NOMO-1 treated with DMSO at 0.1 percent for 48 hours (cell line): ENCODE measurements at regions not wholly inside any gene's neighbourhood (a gene's known extent, or its start where the extent isn't known, plus 50 kb on each side); places are given as distances from the start of the nearest gene placed in this dataset.

Experiments used
- DNase-seq: peaks from one replicate; lab custom pipeline; 2025; ENCODE audit not compliant: unreplicated experiment; lab: John Stamatoyannopoulos, UW

GRCh38 chr5:18023986-18024385 lies 389.7 kb downstream of the TAF11L14 start:
- DNase-seq: no peak

GRCh38 chr5:18024542-18024941 lies 390.3 kb downstream of the TAF11L14 start:
- no peak for DNase-seq

DNA sequence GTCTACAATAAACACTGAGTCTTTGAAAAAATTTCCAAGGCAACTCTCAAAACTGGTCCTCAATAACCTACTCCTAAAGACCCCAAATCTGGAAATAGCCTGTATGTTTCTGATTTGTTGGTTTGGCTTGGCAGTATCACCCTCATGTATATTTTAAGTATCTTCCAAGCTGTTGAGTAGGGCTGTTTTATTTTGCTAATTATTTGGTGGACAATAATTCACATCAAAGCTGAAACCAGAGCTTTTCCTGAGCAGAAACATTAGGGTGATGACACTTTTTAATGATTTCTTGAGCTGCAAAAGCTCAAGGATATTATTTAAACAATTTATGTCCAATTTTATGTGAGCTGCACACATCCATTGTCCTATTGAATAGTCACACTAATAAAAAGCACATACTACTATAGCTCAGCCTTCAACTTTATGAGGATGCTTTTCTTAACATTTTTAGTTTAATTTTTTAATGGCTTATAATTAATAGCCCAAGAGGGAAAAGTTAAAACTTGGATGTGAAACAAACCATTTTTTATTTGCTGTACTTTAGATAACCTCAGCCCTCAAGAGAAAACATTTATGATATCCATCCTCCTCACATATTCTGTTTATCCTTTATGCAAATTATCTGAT lies 393.1 kb downstream of the TAF11L14 start:
- DNase-seq: no peak

- DNase-seq: no peak
Measured at GRCh38 chr5:18028036-18028435, 393.8 kb downstream of the TAF11L14 start.

DNA sequence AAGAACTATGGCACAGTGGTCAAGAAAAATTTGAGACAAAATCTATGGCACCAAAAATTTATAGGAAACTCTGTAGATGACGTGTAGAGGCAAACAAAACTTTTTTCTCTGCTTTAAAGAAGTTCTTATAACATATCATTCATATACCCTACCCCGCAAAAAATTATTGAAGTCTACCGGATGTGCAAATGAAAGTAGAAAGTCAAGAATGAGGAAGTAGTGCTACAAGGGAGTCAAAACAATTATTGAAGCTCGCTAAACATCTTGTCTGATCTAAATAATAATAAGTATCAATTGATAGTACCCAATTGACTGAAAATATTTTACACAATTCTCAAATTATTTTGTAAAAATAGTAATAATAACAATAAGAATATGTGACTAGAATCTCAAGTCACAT lies 398.5 kb downstream of the TAF11L14 start:
- DNase-seq: peak; percentile 90

GRCh38 chr5:18036531-18036930 lies 402.3 kb downstream of the TAF11L14 start:
- DNase-seq: no peak

- no peak for DNase-seq
Measured at GRCh38 chr5:18037718-18038117, 403.5 kb downstream of the TAF11L14 start.

DNA sequence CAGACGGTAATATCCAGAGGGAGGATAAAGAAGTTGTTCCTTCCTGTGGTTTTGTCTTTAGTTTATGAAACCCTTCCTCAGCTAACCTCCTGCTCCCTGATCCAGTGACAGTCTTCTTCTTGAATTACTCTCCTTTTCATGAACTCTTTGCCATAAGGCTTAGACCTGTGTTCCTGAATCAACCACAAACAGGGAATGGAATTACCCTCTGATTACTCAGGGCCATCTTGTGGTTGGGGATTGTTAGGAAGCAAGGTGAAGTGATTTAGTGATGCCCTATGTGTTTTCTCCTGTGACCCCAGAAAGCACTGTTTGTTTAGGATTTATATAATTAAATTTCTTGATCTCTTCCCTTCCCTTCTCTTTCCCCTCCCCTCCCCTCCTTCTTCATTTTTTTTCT lies 409.1 kb downstream of the TAF11L14 start:
- no peak for DNase-seq

- no peak for DNase-seq
Measured at GRCh38 chr5:18048449-18048848, 414.2 kb downstream of the TAF11L14 start.

GRCh38 chr5:18050345-18050744 lies 416.1 kb downstream of the TAF11L14 start:
- DNase-seq: no peak

- no peak for DNase-seq
Measured at GRCh38 chr5:18050776-18051175, 416.5 kb downstream of the TAF11L14 start.

GRCh38 chr5:18051953-18052352 lies 417.7 kb downstream of the TAF11L14 start:
- no peak for DNase-seq

DNA sequence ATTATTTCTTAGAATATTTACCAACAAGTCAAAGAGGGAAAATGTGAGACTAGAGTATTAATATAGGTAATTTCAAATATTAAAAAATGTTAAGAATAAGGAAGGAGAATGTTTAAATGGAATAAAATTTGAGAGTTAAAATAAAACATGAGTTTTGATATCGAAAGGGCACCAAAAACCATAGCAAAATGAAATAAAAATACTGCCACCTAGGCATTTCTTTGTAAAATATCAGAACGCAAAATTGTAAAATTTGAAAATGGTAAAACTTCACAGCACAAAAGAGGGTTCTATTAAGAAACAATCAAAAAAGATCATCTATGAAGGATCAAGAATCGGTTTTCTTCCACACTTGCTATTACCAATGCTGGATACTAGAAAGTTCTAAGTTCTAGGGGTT lies 418.3 kb downstream of the TAF11L14 start:
- DNase-seq: no peak

- no peak for DNase-seq
Measured at GRCh38 chr5:18057725-18058124, 423.5 kb downstream of the TAF11L14 start.

DNA sequence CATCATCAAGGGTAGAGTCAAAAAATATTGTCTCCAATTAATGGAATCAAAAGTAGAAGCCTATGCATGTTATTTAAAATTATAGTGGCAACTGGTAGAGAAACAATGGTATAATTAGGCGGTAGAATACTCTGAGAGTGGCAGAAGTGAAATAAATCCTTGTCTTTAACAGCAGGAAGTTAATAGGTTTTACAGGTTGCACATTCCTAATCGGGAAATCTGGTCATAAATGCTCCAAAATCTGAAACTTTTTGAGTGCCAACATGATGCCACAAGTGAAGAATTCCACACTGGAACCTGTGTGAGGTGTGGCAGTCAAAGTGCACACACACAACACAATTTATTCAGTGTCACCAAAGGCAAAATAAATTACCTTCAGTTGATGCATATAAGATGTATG lies 433.4 kb downstream of the TAF11L14 start:
- DNase-seq: no peak

GRCh38 chr5:18068826-18069225 lies 434.6 kb downstream of the TAF11L14 start:
- DNase-seq: no peak

DNA sequence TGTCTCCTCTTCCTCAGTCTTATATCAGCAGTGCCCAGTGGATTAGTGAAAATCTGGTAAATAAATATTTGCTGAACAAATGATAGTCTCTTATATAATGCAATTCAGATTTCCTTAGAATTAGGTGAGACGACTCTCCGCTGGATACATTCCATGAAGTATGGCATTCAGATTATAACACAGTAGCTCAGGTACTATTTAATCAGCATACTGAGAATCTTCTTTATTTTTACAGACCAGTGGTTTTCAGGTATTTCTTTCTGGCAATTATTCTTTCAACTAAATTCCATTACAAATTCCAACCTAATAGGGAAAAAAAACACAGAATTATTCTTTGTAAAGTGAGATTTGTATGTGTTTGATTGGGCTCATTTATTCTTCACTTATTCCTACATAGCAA lies 435.5 kb downstream of the TAF11L14 start:
- no peak for DNase-seq

DNA sequence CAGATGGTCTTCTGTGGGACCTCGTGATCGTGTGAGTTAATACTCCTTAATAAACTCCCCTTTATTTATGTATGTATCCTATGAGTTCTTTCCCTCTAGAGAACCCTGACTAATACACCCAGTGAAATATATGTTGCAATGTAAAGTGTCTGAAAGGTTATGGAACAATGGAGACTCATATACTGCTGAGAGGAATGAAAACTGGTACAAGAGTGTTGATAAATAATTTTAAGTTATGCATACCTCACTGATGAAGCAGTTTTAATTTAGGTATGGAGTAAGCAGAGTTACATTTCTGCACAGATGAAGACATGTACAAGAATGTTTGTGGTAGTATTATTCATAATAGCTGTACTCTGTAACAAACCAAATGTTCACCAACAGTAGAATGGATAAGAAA lies 438.3 kb downstream of the TAF11L14 start:
- no peak for DNase-seq

GRCh38 chr5:18074961-18075360 lies 440.7 kb downstream of the TAF11L14 start:
- DNase-seq: no peak

DNA sequence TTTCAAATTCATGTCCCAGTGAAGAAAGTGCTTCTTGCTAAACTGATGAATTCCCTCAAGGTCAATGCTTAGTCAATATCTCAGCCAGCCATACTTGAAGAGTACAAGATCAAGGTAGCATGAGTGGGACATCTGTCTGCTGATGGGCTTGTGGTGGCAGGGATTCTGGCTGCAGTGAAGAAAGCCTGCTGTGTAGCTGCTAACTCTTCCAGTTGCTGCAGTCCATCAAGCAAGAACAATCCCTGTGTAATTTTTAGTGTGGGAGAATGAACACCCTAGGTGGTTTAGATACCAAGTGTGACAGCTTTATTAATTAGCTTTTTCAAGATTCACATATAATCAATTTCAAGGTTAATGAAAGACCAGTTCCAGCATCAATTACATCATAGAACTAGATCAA lies 443.9 kb downstream of the TAF11L14 start:
- no peak for DNase-seq

DNA sequence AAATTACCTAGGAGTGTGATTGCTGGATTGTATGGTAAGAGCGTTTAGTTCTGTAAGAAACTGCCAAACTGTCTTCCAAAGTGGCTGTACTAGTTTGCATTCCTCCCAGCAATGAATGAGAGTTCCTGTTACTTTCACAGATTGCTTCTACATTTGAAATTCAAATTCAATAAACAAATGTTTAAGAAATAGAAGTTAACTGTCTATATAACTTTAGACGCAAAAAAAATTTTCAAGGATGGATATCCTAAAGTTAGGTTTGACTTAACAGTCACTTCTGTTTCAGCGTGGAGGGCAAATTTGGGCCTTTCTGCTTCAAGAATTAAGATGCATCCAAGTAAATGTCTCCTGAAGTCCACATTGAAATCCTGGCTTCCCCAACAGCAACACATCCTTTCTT lies 445.6 kb downstream of the TAF11L14 start:
- DNase-seq: no peak

GRCh38 chr5:18088020-18088579 lies 453.8 kb downstream of the TAF11L14 start:
- no peak for DNase-seq

- DNase-seq: no peak
Measured at GRCh38 chr5:18090177-18090576, 455.9 kb downstream of the TAF11L14 start.
